ENCODE measurements at regions not wholly inside any gene's neighbourhood (a gene's known extent, or its start where the extent isn't known, plus 50 kb on each side); places are given as distances from the start of the nearest gene placed in this dataset.

DNA sequence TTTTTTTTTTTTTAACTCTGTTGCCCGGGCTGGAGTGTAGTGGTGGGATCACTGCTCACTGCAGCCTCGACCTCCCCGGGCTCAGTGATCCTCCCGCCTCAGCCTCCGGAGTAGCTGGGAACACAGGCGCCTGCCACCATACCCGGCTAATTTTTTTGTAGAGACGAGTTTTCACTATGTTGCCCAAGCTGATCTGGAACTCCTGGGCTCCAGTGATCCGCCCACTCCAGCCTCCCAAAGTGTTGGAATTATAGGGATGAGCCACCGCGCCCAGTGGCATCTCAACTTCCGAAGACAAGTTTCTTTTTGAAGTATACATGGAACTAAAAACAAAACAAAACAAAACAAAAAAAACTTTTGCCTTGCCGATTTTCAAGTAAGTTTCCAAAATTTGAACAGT lies 66.6 kb upstream of the ZNF184 start:
- TF ChIP-seq, protein P1, sequence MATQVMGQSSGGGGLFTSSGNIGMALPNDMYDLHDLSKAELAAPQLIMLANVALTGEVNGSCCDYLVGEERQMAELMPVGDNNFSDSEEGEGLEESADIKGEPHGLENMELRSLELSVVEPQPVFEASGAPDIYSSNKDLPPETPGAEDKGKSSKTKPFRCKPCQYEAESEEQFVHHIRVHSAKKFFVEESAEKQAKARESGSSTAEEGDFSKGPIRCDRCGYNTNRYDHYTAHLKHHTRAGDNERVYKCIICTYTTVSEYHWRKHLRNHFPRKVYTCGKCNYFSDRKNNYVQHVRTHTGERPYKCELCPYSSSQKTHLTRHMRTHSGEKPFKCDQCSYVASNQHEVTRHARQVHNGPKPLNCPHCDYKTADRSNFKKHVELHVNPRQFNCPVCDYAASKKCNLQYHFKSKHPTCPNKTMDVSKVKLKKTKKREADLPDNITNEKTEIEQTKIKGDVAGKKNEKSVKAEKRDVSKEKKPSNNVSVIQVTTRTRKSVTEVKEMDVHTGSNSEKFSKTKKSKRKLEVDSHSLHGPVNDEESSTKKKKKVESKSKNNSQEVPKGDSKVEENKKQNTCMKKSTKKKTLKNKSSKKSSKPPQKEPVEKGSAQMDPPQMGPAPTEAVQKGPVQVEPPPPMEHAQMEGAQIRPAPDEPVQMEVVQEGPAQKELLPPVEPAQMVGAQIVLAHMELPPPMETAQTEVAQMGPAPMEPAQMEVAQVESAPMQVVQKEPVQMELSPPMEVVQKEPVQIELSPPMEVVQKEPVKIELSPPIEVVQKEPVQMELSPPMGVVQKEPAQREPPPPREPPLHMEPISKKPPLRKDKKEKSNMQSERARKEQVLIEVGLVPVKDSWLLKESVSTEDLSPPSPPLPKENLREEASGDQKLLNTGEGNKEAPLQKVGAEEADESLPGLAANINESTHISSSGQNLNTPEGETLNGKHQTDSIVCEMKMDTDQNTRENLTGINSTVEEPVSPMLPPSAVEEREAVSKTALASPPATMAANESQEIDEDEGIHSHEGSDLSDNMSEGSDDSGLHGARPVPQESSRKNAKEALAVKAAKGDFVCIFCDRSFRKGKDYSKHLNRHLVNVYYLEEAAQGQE (IDR thresholded peaks at IDR 0.05; ENCODE audit: insufficient read depth in 1 of 2, low read depth in 2 of 2, low read length in 2 of 2): no peak

DNA sequence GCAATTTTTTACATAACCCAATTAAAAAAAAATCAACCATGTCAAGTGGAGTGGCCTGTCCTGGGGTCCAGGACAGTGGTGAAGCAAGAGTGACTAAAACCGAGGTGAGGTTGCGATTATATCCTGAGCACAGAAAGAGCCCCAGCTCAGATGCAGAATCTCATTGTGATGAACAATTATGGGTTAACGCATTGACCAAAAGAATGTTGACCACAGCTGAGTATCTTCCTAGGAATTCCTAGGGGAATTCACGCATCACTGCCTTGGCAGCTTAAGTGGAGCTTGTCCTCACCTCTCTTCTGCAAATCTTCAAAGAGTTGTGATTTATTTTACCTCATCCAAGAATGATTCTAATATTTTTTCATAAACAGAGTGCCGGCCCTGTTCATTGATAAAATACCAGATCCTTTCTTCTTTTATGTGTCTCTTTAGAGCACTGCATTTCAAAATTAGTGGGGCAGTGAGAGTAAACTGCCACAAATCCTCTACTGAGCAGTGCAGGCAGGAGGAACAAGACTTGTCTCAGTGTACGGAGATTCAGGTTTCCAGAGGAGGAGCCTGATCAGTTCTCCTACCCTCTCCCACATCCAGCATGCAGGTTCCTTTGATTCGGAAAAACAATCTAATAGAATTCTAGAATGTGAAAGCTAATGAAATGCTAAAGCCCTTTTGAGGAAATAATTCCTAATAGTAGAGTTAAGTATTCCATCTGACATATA lies 60.1 kb upstream of the ZNF184 start:
- no peak for TF ChIP-seq POLR2AphosphoS5 (IDR thresholded peaks at IDR 0.05; ENCODE audit: low read depth, low read length)
- TF ChIP-seq FOXP2 (optimal IDR thresholded peaks at IDR 0.05; ENCODE audit: borderline replicate concordance, extremely low read depth, extremely low read length, insufficient read depth): no peak
- TF ChIP-seq TAF1 (IDR thresholded peaks at IDR 0.05; ENCODE audit: borderline replicate concordance, insufficient read depth, low read length): no peak
- TF ChIP-seq, protein P1 (IDR thresholded peaks at IDR 0.05; ENCODE audit: insufficient read depth in 1 of 2, low read depth in 2 of 2, low read length in 2 of 2): no peak
- no peak for TF ChIP-seq SIN3A (IDR thresholded peaks at IDR 0.05; ENCODE audit: borderline replicate concordance, insufficient read depth, low read length)

DNA sequence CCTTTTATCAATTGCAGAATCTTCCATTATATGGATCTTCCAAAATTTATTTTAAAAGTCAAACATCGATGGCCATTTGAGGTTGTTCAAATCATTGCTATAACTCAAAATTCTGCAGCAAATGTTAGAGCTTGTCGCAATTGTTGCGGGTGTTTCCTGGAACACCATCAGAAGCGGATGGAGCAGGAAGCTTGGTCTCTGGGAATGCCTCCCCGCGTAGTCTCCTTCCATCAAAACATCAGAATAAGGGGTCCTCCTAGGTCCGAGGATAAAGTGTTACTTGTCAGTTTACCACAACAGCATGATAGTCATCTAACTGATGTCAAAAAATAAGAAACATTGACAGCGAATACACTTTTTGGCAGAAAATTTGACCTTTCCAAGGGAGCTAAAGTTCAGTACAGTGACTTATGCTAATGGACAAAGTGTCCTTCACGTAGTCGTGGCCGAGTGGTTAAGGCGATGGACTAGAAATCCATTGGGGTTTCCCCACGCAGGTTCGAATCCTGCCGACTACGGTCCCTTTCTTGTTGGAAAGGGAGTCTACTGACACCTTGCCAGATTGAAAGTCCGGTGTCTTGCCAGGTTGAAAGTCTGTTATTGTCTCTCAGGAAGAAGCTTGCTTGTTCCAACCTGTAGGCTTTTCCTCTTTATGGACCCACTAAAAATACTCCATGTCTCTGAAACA lies 59.0 kb upstream of the ZNF184 start:
- TF ChIP-seq TAF1 (IDR thresholded peaks at IDR 0.05; ENCODE audit: borderline replicate concordance, insufficient read depth, low read length) (no peak), FOXP2 (optimal IDR thresholded peaks at IDR 0.05; ENCODE audit: borderline replicate concordance, extremely low read depth, extremely low read length, insufficient read depth) (no peak), SIN3A (IDR thresholded peaks at IDR 0.05; ENCODE audit: borderline replicate concordance, insufficient read depth, low read length) (no peak), POLR2AphosphoS5 (IDR thresholded peaks at IDR 0.05; ENCODE audit: low read depth, low read length) (no peak)
- TF ChIP-seq, protein P1 (IDR thresholded peaks at IDR 0.05; ENCODE audit: insufficient read depth in 1 of 2, low read depth in 2 of 2, low read length in 2 of 2): no peak

DNA sequence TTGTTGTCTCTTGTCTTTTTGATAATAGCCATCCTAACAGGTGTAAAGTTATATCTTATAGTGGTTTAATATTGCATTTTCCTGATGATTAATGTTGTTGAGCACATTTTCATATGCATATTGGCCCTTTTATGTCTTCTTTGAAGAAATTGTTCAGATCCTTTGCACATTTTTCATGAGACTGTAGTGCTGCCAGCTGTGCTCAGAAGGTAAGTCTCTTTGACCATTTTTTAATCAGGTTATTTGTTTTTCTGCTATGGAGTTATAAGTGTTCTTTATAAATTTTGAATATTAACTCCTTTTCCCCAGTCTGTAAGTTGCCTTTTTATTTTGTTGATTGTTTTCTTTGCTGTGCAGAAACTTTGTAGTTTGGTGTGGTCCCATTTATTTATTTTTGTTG lies 55.8 kb upstream of the ZNF184 start:
- no peak for TF ChIP-seq FOXP2 (optimal IDR thresholded peaks at IDR 0.05; ENCODE audit: borderline replicate concordance, extremely low read depth, extremely low read length, insufficient read depth)
- no peak for TF ChIP-seq POLR2AphosphoS5 (IDR thresholded peaks at IDR 0.05; ENCODE audit: low read depth, low read length)
- no peak for TF ChIP-seq SIN3A (IDR thresholded peaks at IDR 0.05; ENCODE audit: borderline replicate concordance, insufficient read depth, low read length)
- TF ChIP-seq TAF1 (IDR thresholded peaks at IDR 0.05; ENCODE audit: borderline replicate concordance, insufficient read depth, low read length): no peak
- TF ChIP-seq, protein P1 (IDR thresholded peaks at IDR 0.05; ENCODE audit: insufficient read depth in 1 of 2, low read depth in 2 of 2, low read length in 2 of 2): no peak
